Fibroblast of villous mesenchyme (primary cell): ENCODE measurements at regions not wholly inside any gene's neighbourhood (a gene's known extent, or its start where the extent isn't known, plus 50 kb on each side); places are given as distances from the start of the nearest gene placed in this dataset.
"Not testable (repeated sequence)": the region's sequence is repeated elsewhere in the genome, so short reads cannot be mapped to it uniquely, and the experiment has no call there.

Experiments
- DNase-seq: peaks from one replicate; pipeline ENCODE4 v3.0.0-alpha.2; 2010; ENCODE audit warnings: low read depth
- H3K4me3 ChIP-seq: 2 replicates; pipeline ENCODE4 v1.5.1; 2011; ENCODE audit warnings: low read depth, mild to moderate bottlenecking, low read length
- CTCF ChIP-seq: IDR thresholded peaks from 2 replicates; pipeline ENCODE4 v1.5.1; 2012; ENCODE audit warnings: low read depth, mild to moderate bottlenecking, low read length; ENCODE audit not compliant: insufficient read depth

GRCh38 chr2:209147981-209148380, 275.9 kb upstream of the MAP2 start:
- no peak overlapping the region for H3K4me3 ChIP-seq
- no peak for TF ChIP-seq CTCF
- DNase-seq = no peak

GRCh38 chr2:209160800-209161588, 262.9 kb upstream of the MAP2 start:
- TF ChIP-seq CTCF = no peak

GRCh38 chr2:209162129-209162528, 261.7 kb upstream of the MAP2 start:
- TF ChIP-seq CTCF = no peak
- no peak for DNase-seq
- H3K4me3 ChIP-seq = no peak overlapping the region

More at GRCh38 chr2:209160800-209161588, 262.9 kb upstream of the MAP2 start:
- no peak overlapping the region for H3K4me3 ChIP-seq
- DNase-seq = no peak

- DNase-seq = no peak
- TF ChIP-seq CTCF = no peak
Measured at GRCh38 chr2:209181984-209182383, 241.9 kb upstream of the MAP2 start.

GRCh38 chr2:209186886-209187285, 237.0 kb upstream of the MAP2 start:
- not testable (repeated sequence) for DNase-seq, H3K4me3 ChIP-seq

More at GRCh38 chr2:209181984-209182383, 241.9 kb upstream of the MAP2 start:
- H3K4me3 ChIP-seq = no peak overlapping the region

- H3K4me3 ChIP-seq = no peak overlapping the region
- TF ChIP-seq CTCF = no peak
- no peak for DNase-seq
Measured at GRCh38 chr2:209189893-209190292, 234.0 kb upstream of the MAP2 start.

- no peak overlapping the region for H3K4me3 ChIP-seq
- TF ChIP-seq CTCF = no peak
- no peak for DNase-seq
Measured at GRCh38 chr2:209191139-209191538, 232.7 kb upstream of the MAP2 start.
